ENCODE measurements at regions not wholly inside any gene's neighbourhood (a gene's known extent, or its start where the extent isn't known, plus 50 kb on each side); places are given as distances from the start of the nearest gene placed in this dataset.
"Not testable (repeated sequence)": the region's sequence is repeated elsewhere in the genome, so short reads cannot be mapped to it uniquely, and the experiment has no call there.

DNA sequence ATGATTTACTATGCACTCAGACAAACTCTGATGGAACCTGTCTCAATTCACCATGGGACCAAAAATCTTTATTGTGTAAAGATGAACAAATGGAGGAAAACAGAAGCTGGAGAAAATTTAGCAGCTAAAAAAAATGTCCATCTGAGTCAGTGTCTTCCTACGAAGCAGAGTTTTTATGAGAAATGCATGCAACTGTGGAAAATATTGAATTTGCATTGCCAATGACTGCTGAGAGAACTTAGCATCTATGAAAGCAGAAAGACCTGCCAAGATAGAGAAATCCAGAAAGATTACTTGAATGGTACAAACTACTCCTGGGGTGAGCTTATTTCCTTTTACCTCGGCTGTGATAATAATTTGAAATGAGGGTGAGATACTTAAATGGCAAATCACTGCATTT lies 289.7 kb upstream of the GCFC2 start:
- Histone ChIP-seq H4K20me1 (ENCODE audit: control insufficient read depth, extremely low read depth, insufficient read depth, low read length) (no peaks in the 10 kb centered on the region), H3K79me2 (ENCODE audit: control insufficient read depth, insufficient read depth, low read length) (no peaks in the 10 kb centered on the region), H3K4me3 (replicated peaks in 1 of 4; ENCODE audit: control extremely low read depth in 1 of 4, insufficient read depth in 1 of 4, low read depth in 3 of 4, low read length in 4 of 4) (no peak overlapping the region), H2AFZ (ENCODE audit: low read length) (no peak overlapping the region), H3K27me3 (ENCODE audit: control insufficient read depth, insufficient read depth, low read length) (no peaks in the 10 kb centered on the region), H3K27ac (ENCODE audit: insufficient read depth, low read length) (no peak overlapping the region), H3K9ac (ENCODE audit: insufficient read depth, low read length) (no peak overlapping the region), H3K9me3 (ENCODE audit: control insufficient read depth, insufficient read depth, low read depth, low read length) (no peaks in the 10 kb centered on the region), H3K4me1 (ENCODE audit: control insufficient read depth, extremely low read depth, insufficient read depth, low read length) (no peaks in the 10 kb centered on the region), H3K4me2 (ENCODE audit: extremely low read depth, insufficient read depth, low read length) (no peak overlapping the region), H3K36me3 (ENCODE audit: control insufficient read depth, insufficient read depth, low read length) (no peaks in the 10 kb centered on the region)
- no peak for DNase-seq (ENCODE audit: low read depth in 2 of 2)
- TF ChIP-seq EZH2 (IDR thresholded peaks at IDR 0.05; ENCODE audit: low read length, missing control alignments) (no peak), CTCF (conservative IDR thresholded peaks at IDR 0.05 in 1 of 2, IDR thresholded peaks at IDR 0.05 in 1 of 2; ENCODE audit: low read depth in 1 of 2, low read length in 2 of 2) (no peak)

DNA sequence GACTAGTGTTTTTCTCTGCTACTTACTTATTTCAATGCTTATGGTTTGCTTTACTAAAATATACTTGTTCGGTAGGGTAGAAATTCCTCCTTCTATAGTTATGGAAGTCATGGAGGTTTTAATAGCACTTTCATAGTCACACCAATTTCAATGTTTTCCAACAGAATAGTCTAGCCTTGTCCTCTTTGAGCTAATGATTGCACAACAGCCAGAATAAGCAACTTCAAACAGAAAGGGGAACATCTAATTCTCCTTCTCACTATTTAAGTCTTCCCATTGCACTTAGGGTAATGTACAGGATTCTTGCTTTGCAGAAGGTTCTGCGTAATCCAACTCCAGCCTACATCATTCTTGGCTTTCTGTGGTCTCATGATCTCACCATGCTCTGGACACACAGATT lies 287.7 kb upstream of the GCFC2 start:
- Histone ChIP-seq H3K4me3 (replicated peaks in 1 of 4; ENCODE audit: control extremely low read depth in 1 of 4, insufficient read depth in 1 of 4, low read depth in 3 of 4, low read length in 4 of 4) (no peak overlapping the region), H3K4me2 (ENCODE audit: extremely low read depth, insufficient read depth, low read length) (no peak overlapping the region), H3K36me3 (ENCODE audit: control insufficient read depth, insufficient read depth, low read length) (no peaks in the 10 kb centered on the region), H3K9me3 (ENCODE audit: control insufficient read depth, insufficient read depth, low read depth, low read length) (no peaks in the 10 kb centered on the region), H3K4me1 (ENCODE audit: control insufficient read depth, extremely low read depth, insufficient read depth, low read length) (no peaks in the 10 kb centered on the region), H3K9ac (ENCODE audit: insufficient read depth, low read length) (no peak overlapping the region), H3K79me2 (ENCODE audit: control insufficient read depth, insufficient read depth, low read length) (no peaks in the 10 kb centered on the region), H4K20me1 (ENCODE audit: control insufficient read depth, extremely low read depth, insufficient read depth, low read length) (no peaks in the 10 kb centered on the region), H3K27me3 (ENCODE audit: control insufficient read depth, insufficient read depth, low read length) (no peaks in the 10 kb centered on the region), H2AFZ (ENCODE audit: low read length) (no peak overlapping the region), H3K27ac (ENCODE audit: insufficient read depth, low read length) (no peak overlapping the region)
- DNase-seq (ENCODE audit: low read depth in 2 of 2), result no peak
- TF ChIP-seq EZH2 (IDR thresholded peaks at IDR 0.05; ENCODE audit: low read length, missing control alignments), result no peak
- no peak for TF ChIP-seq CTCF (conservative IDR thresholded peaks at IDR 0.05 in 1 of 2, IDR thresholded peaks at IDR 0.05 in 1 of 2; ENCODE audit: low read depth in 1 of 2, low read length in 2 of 2)

GRCh38 chr2:75994759-75995158 lies 284.0 kb upstream of the GCFC2 start:
- H4K20me1 ChIP-seq (ENCODE audit: control insufficient read depth, extremely low read depth, insufficient read depth, low read length), result no peaks in the 10 kb centered on the region
- H3K27me3 ChIP-seq (ENCODE audit: control insufficient read depth, insufficient read depth, low read length), result no peaks in the 10 kb centered on the region
- no peak for TF ChIP-seq CTCF (conservative IDR thresholded peaks at IDR 0.05 in 1 of 2, IDR thresholded peaks at IDR 0.05 in 1 of 2; ENCODE audit: low read depth in 1 of 2, low read length in 2 of 2)
- TF ChIP-seq EZH2 (IDR thresholded peaks at IDR 0.05; ENCODE audit: low read length, missing control alignments), result no peak
- no peaks in the 10 kb centered on the region for H3K36me3 ChIP-seq (ENCODE audit: control insufficient read depth, insufficient read depth, low read length)
- H3K4me3 ChIP-seq (replicated peaks in 1 of 4; ENCODE audit: control extremely low read depth in 1 of 4, insufficient read depth in 1 of 4, low read depth in 3 of 4, low read length in 4 of 4), result no peak overlapping the region
- no peak overlapping the region for H2AFZ ChIP-seq (ENCODE audit: low read length)
- H3K4me1 ChIP-seq (ENCODE audit: control insufficient read depth, extremely low read depth, insufficient read depth, low read length), result no peaks in the 10 kb centered on the region
- H3K27ac ChIP-seq (ENCODE audit: insufficient read depth, low read length), result no peak overlapping the region
- no peak overlapping the region for H3K4me2 ChIP-seq (ENCODE audit: extremely low read depth, insufficient read depth, low read length)
- H3K79me2 ChIP-seq (ENCODE audit: control insufficient read depth, insufficient read depth, low read length), result no peaks in the 10 kb centered on the region
- H3K9ac ChIP-seq (ENCODE audit: insufficient read depth, low read length), result no peak overlapping the region
- no peak for DNase-seq (ENCODE audit: low read depth in 2 of 2)
- H3K9me3 ChIP-seq (ENCODE audit: control insufficient read depth, insufficient read depth, low read depth, low read length), result no peaks in the 10 kb centered on the region

DNA sequence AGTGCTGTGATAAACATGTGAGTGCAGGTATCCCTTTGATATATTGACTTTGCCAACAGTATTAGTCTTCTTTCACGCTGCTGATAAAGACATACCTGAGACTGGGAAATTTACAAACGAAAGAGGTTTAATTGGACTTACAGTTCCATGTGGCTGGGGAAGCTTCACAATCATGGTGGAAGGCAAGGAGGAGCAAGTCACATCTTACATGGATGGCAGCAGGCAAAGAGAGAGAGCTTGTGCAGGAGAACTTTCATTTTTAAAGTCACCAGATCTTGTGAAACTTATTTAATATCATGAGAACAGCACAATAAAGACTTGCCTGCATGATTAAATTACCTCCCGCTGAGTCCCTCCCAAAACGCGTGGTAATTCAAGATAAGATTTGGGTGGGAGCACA lies 277.9 kb upstream of the GCFC2 start:
- H3K79me2 ChIP-seq (ENCODE audit: control insufficient read depth, insufficient read depth, low read length); H3K4me2 ChIP-seq (ENCODE audit: extremely low read depth, insufficient read depth, low read length); H3K4me3 ChIP-seq (replicated peaks in 1 of 4; ENCODE audit: control extremely low read depth in 1 of 4, insufficient read depth in 1 of 4, low read depth in 3 of 4, low read length in 4 of 4); DNase-seq (ENCODE audit: low read depth in 2 of 2); H3K4me1 ChIP-seq (ENCODE audit: control insufficient read depth, extremely low read depth, insufficient read depth, low read length); H4K20me1 ChIP-seq (ENCODE audit: control insufficient read depth, extremely low read depth, insufficient read depth, low read length); H3K9ac ChIP-seq (ENCODE audit: insufficient read depth, low read length); H3K27ac ChIP-seq (ENCODE audit: insufficient read depth, low read length); H3K36me3 ChIP-seq (ENCODE audit: control insufficient read depth, insufficient read depth, low read length); H3K27me3 ChIP-seq (ENCODE audit: control insufficient read depth, insufficient read depth, low read length); H2AFZ ChIP-seq (ENCODE audit: low read length); H3K9me3 ChIP-seq (ENCODE audit: control insufficient read depth, insufficient read depth, low read depth, low read length): not testable (repeated sequence)
